DOHH2 (cell line): ENCODE measurements at regions not wholly inside any gene's neighbourhood (a gene's known extent, or its start where the extent isn't known, plus 50 kb on each side); places are given as distances from the start of the nearest gene placed in this dataset.

Experiments used
- H3F3A ChIP-seq: fragments of 200-600 bp; sonication (generic), shearing (Covaris generic); 2 replicates; pipeline ENCODE4 v1.6.0; 2016; ENCODE audit warnings: antibody characterized with exemption, mild to moderate bottlenecking; ENCODE audit not compliant: control insufficient read depth, insufficient read depth
- H3K27ac ChIP-seq: fragments of 200-600 bp; sonication (generic); 2 replicates; pipeline ENCODE4 v1.5.1; 2014; ENCODE audit warnings: low read depth, mild to moderate bottlenecking, low read length, moderate library complexity
- H3K27me3 ChIP-seq: fragments of 200-600 bp; sonication (generic); 2 replicates; pipeline ENCODE4 v1.6.1; 2014; ENCODE audit warnings: mild to moderate bottlenecking, low read length, mixed read lengths; ENCODE audit not compliant: control insufficient read depth
- H3K36me3 ChIP-seq: fragments of 200-600 bp; sonication (generic); 2 replicates; pipeline ENCODE4 v1.6.1; 2014; ENCODE audit warnings: mild to moderate bottlenecking, low read length, moderate library complexity, mixed read lengths; ENCODE audit not compliant: control insufficient read depth
- H3K4me1 ChIP-seq: fragments of 200-600 bp; sonication (generic); 2 replicates; pipeline ENCODE4 v1.6.1; 2014; ENCODE audit warnings: mild to moderate bottlenecking, low read length, mixed read lengths; ENCODE audit not compliant: control insufficient read depth
- H3K4me2 ChIP-seq: fragments of 200-600 bp; sonication (generic); 2 replicates; pipeline ENCODE4 v1.6.0; 2014; ENCODE audit warnings: mild to moderate bottlenecking, low read length, moderate library complexity
- H3K4me3 ChIP-seq: fragments of 200-600 bp; sonication (generic); 2 replicates; pipeline ENCODE4 v1.5.1; 2014; ENCODE audit warnings: mild to moderate bottlenecking, low read length, mixed read lengths
- H3K79me2 ChIP-seq: fragments of 200-600 bp; sonication (generic); 2 replicates; pipeline ENCODE4 v1.6.1; 2014; ENCODE audit warnings: mild to moderate bottlenecking, low read length, mixed read lengths; ENCODE audit not compliant: control insufficient read depth
- H3K9me2 ChIP-seq: fragments of 200-600 bp; sonication (generic); replicated peaks from 2 replicates; pipeline ENCODE4 v1.6.1; 2014; ENCODE audit warnings: mild to moderate bottlenecking, low read length, mixed read lengths; ENCODE audit not compliant: control insufficient read depth
- H3K9me3 ChIP-seq: fragments of 200-600 bp; sonication (generic); 2 replicates; pipeline ENCODE4 v1.6.1; 2014; ENCODE audit warnings: antibody characterized with exemption, low read length, mixed read lengths; ENCODE audit not compliant: control insufficient read depth, insufficient read depth
- H4K20me1 ChIP-seq: fragments of 200-600 bp; sonication (generic); 2 replicates; pipeline ENCODE4 v1.6.0; 2014; ENCODE audit warnings: low read depth, mild to moderate bottlenecking, antibody characterized with exemption, low read length, moderate library complexity; ENCODE audit not compliant: control insufficient read depth, insufficient read depth
- EZH2phosphoT487 ChIP-seq: fragments of 200-600 bp; sonication (generic); IDR thresholded peaks from 2 replicates; pipeline ENCODE4 v1.6.1; 2017; ENCODE audit warnings: borderline replicate concordance, mild to moderate bottlenecking, antibody characterized with exemption, low read length, moderate library complexity, mixed read lengths
- TF ChIP-seq, protein P1 (sequence below): fragments of 200-600 bp; sonication (generic); IDR thresholded peaks from one replicate; pipeline ENCODE4 v1.5.1; 2014; ENCODE audit warnings: antibody characterized with exemption, mild to moderate bottlenecking, low read depth, low read length; ENCODE audit not compliant: poor library complexity, severe bottlenecking

DNA sequence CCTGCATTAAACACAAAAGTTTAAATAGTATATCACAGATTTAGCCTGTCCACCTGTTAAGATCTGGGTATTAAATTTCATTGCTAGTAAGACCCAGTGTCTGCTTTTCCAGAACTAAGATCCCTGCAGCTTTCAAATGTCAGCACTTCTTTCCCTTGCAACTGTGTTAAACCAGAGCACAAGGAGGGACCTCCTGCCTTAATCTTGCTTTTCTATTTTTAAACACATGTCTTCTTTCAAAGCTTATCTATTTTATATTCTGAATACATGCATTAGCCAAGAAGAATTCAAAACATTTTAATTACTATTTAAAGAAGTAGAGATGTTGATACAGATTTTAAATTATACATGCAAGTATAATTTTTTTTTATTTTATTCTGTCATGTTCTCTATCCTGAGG is 315.1 kb downstream of the ARPP21 start:
- Histone ChIP-seq H3K27ac (no peak overlapping the region), H3K36me3 (no peaks in the 10 kb centered on the region), H3K4me1 (no peaks in the 10 kb centered on the region), H3K9me2 (no peaks in the 10 kb centered on the region), H3K9me3 (no peaks in the 10 kb centered on the region), H3K4me2 (no peak overlapping the region), H3F3A (no peaks in the 10 kb centered on the region), H3K27me3 (no peaks in the 10 kb centered on the region), H3K79me2 (no peaks in the 10 kb centered on the region), H3K4me3 (no peak overlapping the region), H4K20me1 (no peaks in the 10 kb centered on the region)
- no peak for TF ChIP-seq EZH2phosphoT487
- TF ChIP-seq, protein P1, sequence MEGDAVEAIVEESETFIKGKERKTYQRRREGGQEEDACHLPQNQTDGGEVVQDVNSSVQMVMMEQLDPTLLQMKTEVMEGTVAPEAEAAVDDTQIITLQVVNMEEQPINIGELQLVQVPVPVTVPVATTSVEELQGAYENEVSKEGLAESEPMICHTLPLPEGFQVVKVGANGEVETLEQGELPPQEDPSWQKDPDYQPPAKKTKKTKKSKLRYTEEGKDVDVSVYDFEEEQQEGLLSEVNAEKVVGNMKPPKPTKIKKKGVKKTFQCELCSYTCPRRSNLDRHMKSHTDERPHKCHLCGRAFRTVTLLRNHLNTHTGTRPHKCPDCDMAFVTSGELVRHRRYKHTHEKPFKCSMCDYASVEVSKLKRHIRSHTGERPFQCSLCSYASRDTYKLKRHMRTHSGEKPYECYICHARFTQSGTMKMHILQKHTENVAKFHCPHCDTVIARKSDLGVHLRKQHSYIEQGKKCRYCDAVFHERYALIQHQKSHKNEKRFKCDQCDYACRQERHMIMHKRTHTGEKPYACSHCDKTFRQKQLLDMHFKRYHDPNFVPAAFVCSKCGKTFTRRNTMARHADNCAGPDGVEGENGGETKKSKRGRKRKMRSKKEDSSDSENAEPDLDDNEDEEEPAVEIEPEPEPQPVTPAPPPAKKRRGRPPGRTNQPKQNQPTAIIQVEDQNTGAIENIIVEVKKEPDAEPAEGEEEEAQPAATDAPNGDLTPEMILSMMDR = no peak

DNA sequence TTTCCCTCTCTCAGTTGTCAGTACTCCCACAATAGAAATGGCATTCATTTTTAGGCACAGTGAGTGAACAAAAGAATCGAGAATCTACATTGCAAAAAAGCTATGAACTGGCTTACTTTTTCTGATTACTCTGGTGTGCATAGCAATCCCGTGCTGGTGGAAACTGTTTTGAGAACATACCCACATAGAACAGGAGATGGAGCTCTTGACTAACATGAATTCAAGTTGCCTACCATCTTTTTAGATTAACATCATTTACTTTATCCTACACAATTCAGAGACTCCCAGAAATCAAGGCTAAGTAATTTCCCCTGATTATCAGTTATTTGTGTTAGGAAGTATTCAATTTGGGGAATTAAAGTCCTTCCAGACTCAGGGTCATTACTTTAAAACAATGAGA is 326.6 kb downstream of the ARPP21 start:
- Histone ChIP-seq H3K4me1 (no peaks in the 10 kb centered on the region), H3K27me3 (no peaks in the 10 kb centered on the region), H3K4me3 (no peak overlapping the region), H3K27ac (no peak overlapping the region), H3K36me3 (no peaks in the 10 kb centered on the region), H3K9me3 (no peaks in the 10 kb centered on the region), H3K9me2 (no peaks in the 10 kb centered on the region), H4K20me1 (no peaks in the 10 kb centered on the region), H3K79me2 (no peaks in the 10 kb centered on the region), H3F3A (no peaks in the 10 kb centered on the region), H3K4me2 (no peak overlapping the region)
- TF ChIP-seq EZH2phosphoT487 = no peak
- TF ChIP-seq, protein P1 = peak; percentile 24

DNA sequence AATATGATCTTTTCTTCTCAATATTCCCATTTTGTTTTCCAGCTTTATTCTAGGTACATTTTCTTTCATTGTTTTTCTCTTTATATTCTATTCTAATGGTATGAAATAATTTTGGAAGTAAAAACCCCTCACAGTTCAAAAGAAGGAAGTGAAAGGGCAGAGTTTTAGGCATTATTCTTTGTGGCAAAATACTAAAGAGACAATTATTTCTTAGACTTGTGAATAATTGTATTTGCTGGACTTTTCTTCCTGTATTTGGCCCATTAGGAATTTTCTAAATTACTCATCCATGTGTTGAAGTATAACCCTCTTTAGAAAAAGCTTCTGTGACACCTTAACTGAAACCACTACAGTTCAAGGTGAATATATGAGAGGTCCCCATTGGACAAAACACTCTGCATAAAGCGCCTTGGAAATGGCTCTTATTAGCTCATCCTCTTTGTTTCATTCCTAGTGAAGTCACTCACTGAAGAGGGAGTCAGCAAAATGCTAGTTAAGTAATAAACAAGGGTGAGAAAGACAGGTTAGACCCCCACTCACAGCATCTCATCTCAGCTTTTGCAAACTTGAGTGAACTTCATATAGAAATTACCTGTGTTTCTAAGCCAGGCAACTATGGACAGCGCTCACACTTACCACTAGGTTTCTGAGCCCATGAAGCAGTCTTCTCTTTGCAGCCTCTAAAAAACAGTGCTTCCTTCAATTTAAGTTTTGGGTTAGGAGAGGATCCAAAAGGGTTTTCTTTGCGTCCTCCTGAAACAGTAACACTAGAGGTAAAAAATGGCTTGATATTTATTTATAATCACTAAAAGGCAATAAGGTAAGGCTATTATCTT is 327.5 kb downstream of the ARPP21 start:
- no peak overlapping the region for H3K4me2 ChIP-seq

More for the DNA sequence above, 327.5 kb downstream of the ARPP21 start:
- H3K9me3 ChIP-seq = no peaks in the 10 kb centered on the region
- no peaks in the 10 kb centered on the region for H3K9me2 ChIP-seq
- H3K27ac ChIP-seq = no peak overlapping the region
- TF ChIP-seq, protein P1 = no peak
- no peak for TF ChIP-seq EZH2phosphoT487
- H3K79me2 ChIP-seq = no peaks in the 10 kb centered on the region
- no peaks in the 10 kb centered on the region for H4K20me1 ChIP-seq
- H3K27me3 ChIP-seq = peaks cover 4% of the 10 kb centered on the region; the same call in 1 of the 2 replicates
- H3K36me3 ChIP-seq = no peaks in the 10 kb centered on the region
- H3F3A ChIP-seq = no peaks in the 10 kb centered on the region
- H3K4me1 ChIP-seq = no peaks in the 10 kb centered on the region
- H3K4me3 ChIP-seq = no peak overlapping the region
